ENCODE measurements at regions not wholly inside any gene's neighbourhood (a gene's known extent, or its start where the extent isn't known, plus 50 kb on each side); places are given as distances from the start of the nearest gene placed in this dataset.

GRCh38 chr10:110429301-110429700 lies 68.4 kb upstream of the DUSP5 start:
- TF ChIP-seq EZH2 (IDR thresholded peaks at IDR 0.05; ENCODE audit: insufficient read depth, poor library complexity, severe bottlenecking) (no peak), EZH2phosphoT487 (IDR thresholded peaks at IDR 0.05; ENCODE audit: insufficient read depth, low read depth) (no peak)

Measured in GM23248 (cell line).